GM12878 (cell line): ENCODE measurements at regions not wholly inside any gene's neighbourhood (a gene's known extent, or its start where the extent isn't known, plus 50 kb on each side); places are given as distances from the start of the nearest gene placed in this dataset.

Experiments used
- ATAC-seq: fragments of 200-7000 bp; cut with Tn5 transposase; 3 replicates; pipeline ENCODE4 v1.9.1; 2020; ENCODE audit warnings: mild to moderate bottlenecking, moderate library complexity
- BruUV-seq: library from RNA; stranded (reverse); fragments of 400-500 nt; replicated peaks from 2 replicates; lab custom pipeline; 2021; lab: Mats Ljungman, UMichigan
- CTCF ChIA-PET: fragments of 300-600 bp; sonication (Branson Sonifier 250); formaldehyde crosslinking; extraction: SDS; loops from one replicate; lab custom pipeline; 2021; ENCODE audit warnings: inconsistent platforms; lab: Yijun Ruan, JAX
- POLR2A ChIA-PET: fragments of 350-600 bp; formaldehyde crosslinking; extraction: SDS; loops from one replicate; lab custom pipeline; 2021; ENCODE audit warnings: inconsistent platforms; lab: Charles Lee
- RAD21 ChIA-PET: fragments of 300-600 bp; sonication (Branson Sonifier 250); formaldehyde crosslinking; loops from one replicate; lab custom pipeline; 2023; ENCODE audit warnings: antibody characterized with exemption; ENCODE audit not compliant: unreplicated experiment; lab: Charles Lee
- SMC1A ChIA-PET: fragments of 300-600 bp; sonication (Branson Sonifier 250); formaldehyde crosslinking; loops from one replicate; lab custom pipeline; 2023; ENCODE audit not compliant: unreplicated experiment, uncharacterized antibody; lab: Charles Lee
- DNase-seq: peaks from one replicate; pipeline ENCODE4 v3.0.0-alpha.2; 2011; ENCODE audit warnings: low read depth, low spot score
- FAIRE-seq: peaks from 3 replicates; lab custom pipeline; 2011; peaks lifted over from hg19 to GRCh38; lab: Jason Lieb, UNC
- H2AFZ ChIP-seq: 2 replicates; pipeline ENCODE4 v1.6.0; 2011; ENCODE audit warnings: low read depth, low read length, control low read depth; ENCODE audit not compliant: control insufficient read depth
- H3K27ac ChIP-seq: 2 replicates; pipeline ENCODE4 v1.5.1; 2011; ENCODE audit warnings: control low read depth; ENCODE audit not compliant: control insufficient read depth, insufficient read depth
- H3K27me3 ChIP-seq, 2 experiments: replicated peaks in 1 of 2; 2 replicates each; pipeline versions ENCODE4 v1.6.0 to v1.6.1; 2011; ENCODE audit warnings: low read length in 1 of 2; ENCODE audit not compliant: control insufficient read depth in 2 of 2, insufficient read depth in 2 of 2
- H3K36me3 ChIP-seq, 2 experiments: 2 replicates each; pipeline ENCODE4 v1.5.1; 2011; ENCODE audit warnings: low read length in 1 of 2; ENCODE audit not compliant: control insufficient read depth in 2 of 2, insufficient read depth in 2 of 2
- H3K4me1 ChIP-seq: 2 replicates; pipeline ENCODE4 v1.6.1; 2011; ENCODE audit warnings: mild to moderate bottlenecking, low read length, moderate library complexity, mixed read lengths; ENCODE audit not compliant: control insufficient read depth, insufficient read depth
- H3K4me2 ChIP-seq: 2 replicates; pipeline ENCODE4 v1.6.0; 2011; ENCODE audit warnings: control low read depth; ENCODE audit not compliant: control insufficient read depth, insufficient read depth
- H3K4me3 ChIP-seq: fragments of 200-600 bp; sonication (generic); 2 replicates; pipeline ENCODE4 v1.5.1; 2016
- H3K79me2 ChIP-seq: 2 replicates; pipeline ENCODE4 v1.6.0; 2011; ENCODE audit warnings: low read length; ENCODE audit not compliant: control insufficient read depth, insufficient read depth
- H3K9ac ChIP-seq: 2 replicates; pipeline ENCODE4 v1.8.0; 2011; ENCODE audit warnings: low read length, control low read depth, mixed read lengths; ENCODE audit not compliant: control insufficient read depth, insufficient read depth
- H3K9me3 ChIP-seq: replicated peaks from 3 replicates; pipeline ENCODE4 v1.5.1; 2011; ENCODE audit warnings: mild to moderate bottlenecking, low read length; ENCODE audit not compliant: control insufficient read depth, insufficient read depth
- H4K20me1 ChIP-seq: 2 replicates; pipeline ENCODE4 v1.6.0; 2011; ENCODE audit not compliant: control insufficient read depth, insufficient read depth
- HDAC6 ChIP-seq: fragments of 200-600 bp; sonication (generic); IDR thresholded peaks from one replicate; pipeline ENCODE4 v1.8.0; 2017; ENCODE audit warnings: antibody characterized with exemption; ENCODE audit not compliant: unreplicated experiment
- KAT2A ChIP-seq: conservative IDR thresholded peaks from 2 replicates; pipeline ENCODE4 v1.6.1; 2011; ENCODE audit warnings: low read depth, low read length; ENCODE audit not compliant: control insufficient read depth
- PAX5 ChIP-seq: IDR thresholded peaks from 2 replicates; pipeline ENCODE4 v1.6.1; 2011; ENCODE audit warnings: low read depth, low read length, borderline replicate concordance
- PKNOX1 ChIP-seq: fragments of 450-650 bp; IDR thresholded peaks from 2 replicates; pipeline ENCODE4 v1.6.1; 2016; ENCODE audit warnings: mild to moderate bottlenecking
- RAD51 ChIP-seq: fragments of 450-650 bp; IDR thresholded peaks from 2 replicates; pipeline ENCODE4 v1.6.1; 2016; ENCODE audit warnings: moderate library complexity, mild to moderate bottlenecking, inconsistent platforms
- REST ChIP-seq: IDR thresholded peaks from 2 replicates; pipeline ENCODE4 v1.6.1; 2012; ENCODE audit warnings: mild to moderate bottlenecking, low read depth, low read length
- SMAD1 ChIP-seq: fragments of 450-650 bp; IDR thresholded peaks from 2 replicates; pipeline ENCODE4 v1.6.1; 2018; ENCODE audit warnings: mild to moderate bottlenecking, low read depth; ENCODE audit not compliant: partially characterized antibody
- SMC3 ChIP-seq: IDR thresholded peaks from 2 replicates; pipeline ENCODE4 v1.6.1; 2011; ENCODE audit warnings: low read length, improper control_type of control experiment, borderline replicate concordance
- SUZ12 ChIP-seq: fragments of 200-600 bp; sonication (generic); IDR thresholded peaks from one replicate; pipeline ENCODE4 v1.6.1; 2018; ENCODE audit warnings: antibody characterized with exemption, mild to moderate bottlenecking; ENCODE audit not compliant: unreplicated experiment
- USF1 ChIP-seq: IDR thresholded peaks from 2 replicates; pipeline ENCODE4 v1.6.1; 2011; ENCODE audit warnings: borderline replicate concordance, low read depth, mild to moderate bottlenecking, moderate library complexity, mixed read lengths, low read length; ENCODE audit not compliant: insufficient read depth; ENCODE audit errors: extremely low read length
- WGBS: methylation state at CpG from one replicate; pipeline ENCODE4 v1.1.6; 2016; ENCODE audit warnings: low lambda C conversion rate; ENCODE audit not compliant: insufficient replicate concordance, insufficient coverage; ENCODE audit errors: missing lambda C conversion rate; 5-methylcytosine and 5-hydroxymethylcytosine counted together
- in situ Hi-C: fragments of 300-500 bp; cut with MboI; formaldehyde crosslinking; loops from 9 replicates; pipeline ENCODE4 v1.14.3; 2018; ENCODE audit warnings: mixed read lengths
- intact Hi-C: fragments of 100-400 bp; cut with micrococcal nuclease; formaldehyde crosslinking; loops from one replicate; pipeline ENCODE4 v1.14.2; 2022; ENCODE audit not compliant: unreplicated experiment

GRCh38 chr18:46373131-46373530 lies 268.9 kb downstream of the HAUS1 start:
- intact Hi-C loops (no loop called here), in situ Hi-C loops (no loop called here)
- ChIA-PET POLR2A (no interaction called here), RAD21 (no interaction called here), SMC1A (interaction anchor here (0.7 kb wide), 1 partner anchor 776 kb away, joined by 3 read pairs; no protein-coding TSS in a partner anchor), CTCF (no interaction called here)
- no peaks in the 10 kb centered on the region for H4K20me1 ChIP-seq
- BruUV-seq: no TSS peak
- no peak overlapping the region for H3K27ac ChIP-seq
- H3K27me3 ChIP-seq: no peaks in the 10 kb centered on the region
- H3K36me3 ChIP-seq: no peaks in the 10 kb centered on the region
- 44% methylated on average over 2 of the region's 2 CpGs for WGBS
- DNase-seq (no peak), ATAC-seq (no peak), FAIRE-seq (no peak)
- H3K9me3 ChIP-seq: no peaks in the 10 kb centered on the region; the same call in 2 of the 3 replicates
- no peaks in the 10 kb centered on the region for H3K79me2 ChIP-seq
- no peak overlapping the region for H3K4me3 ChIP-seq
- no peak overlapping the region for H3K9ac ChIP-seq
- H2AFZ ChIP-seq: no peak overlapping the region
- H3K4me2 ChIP-seq: no peak overlapping the region
- TF ChIP-seq SMAD1 (no peak), RAD51 (no peak), PAX5 (no peak), SMC3 (no peak), SUZ12 (no peak), HDAC6 (no peak), KAT2A (no peak), REST (no peak), USF1 (no peak), PKNOX1 (no peak)
- no peaks in the 10 kb centered on the region for H3K4me1 ChIP-seq
